GM23338 (cell line): ENCODE measurements at regions not wholly inside any gene's neighbourhood (a gene's known extent, or its start where the extent isn't known, plus 50 kb on each side); places are given as distances from the start of the nearest gene placed in this dataset.

Source experiments
- ATAC-seq: fragments of 200-7000 bp; cut with Tn5 transposase; 3 replicates; pipeline ENCODE4 v1.9.1; 2020
- DNase-seq: peaks from one replicate; pipeline ENCODE4 v3.0.0-alpha.2; 2015; ENCODE audit warnings: low spot score
- H2AFZ ChIP-seq: fragments of 200-600 bp; sonication (generic); 2 replicates; pipeline ENCODE4 v1.8.0; 2016; ENCODE audit warnings: antibody characterized with exemption, mild to moderate bottlenecking, moderate library complexity
- H3F3A ChIP-seq: fragments of 200-600 bp; sonication (generic); replicated peaks from 2 replicates; pipeline ENCODE4 v1.8.0; 2017; ENCODE audit warnings: antibody characterized with exemption, mixed run types, low read depth
- H3K27ac ChIP-seq: fragments of 200-600 bp; sonication (generic); 2 replicates; pipeline ENCODE4 v1.6.1; 2016; ENCODE audit warnings: low read depth
- H3K27me3 ChIP-seq: fragments of 200-600 bp; sonication (generic); 2 replicates; pipeline ENCODE4 v1.8.0; 2016; ENCODE audit warnings: mild to moderate bottlenecking, mixed run types, moderate library complexity; ENCODE audit not compliant: insufficient read depth
- H3K36me3 ChIP-seq: fragments of 200-600 bp; sonication (generic); 2 replicates; pipeline ENCODE4 v1.8.0; 2016; ENCODE audit warnings: mild to moderate bottlenecking; ENCODE audit not compliant: insufficient read depth
- H3K4me1 ChIP-seq: fragments of 200-600 bp; sonication (generic); 2 replicates; pipeline ENCODE4 v1.8.0; 2016; ENCODE audit warnings: mild to moderate bottlenecking, moderate library complexity; ENCODE audit not compliant: insufficient read depth
- H3K4me2 ChIP-seq: fragments of 200-600 bp; sonication (generic); 2 replicates; pipeline ENCODE4 v1.7.1; 2017; ENCODE audit warnings: mixed run types
- H3K4me3 ChIP-seq: fragments of 200-600 bp; sonication (generic); 2 replicates; pipeline ENCODE4 v1.6.1; 2016; ENCODE audit warnings: mixed run types
- H3K79me2 ChIP-seq: fragments of 200-600 bp; sonication (generic); replicated peaks from 2 replicates; pipeline ENCODE4 v1.8.0; 2017; ENCODE audit warnings: mild to moderate bottlenecking; ENCODE audit not compliant: insufficient read depth
- H3K9me2 ChIP-seq: fragments of 200-600 bp; sonication (generic); 2 replicates; pipeline ENCODE4 v1.8.0; 2017; ENCODE audit not compliant: insufficient read depth
- H4K20me1 ChIP-seq: fragments of 200-600 bp; sonication (generic); replicated peaks from 2 replicates; pipeline ENCODE4 v1.8.0; 2017; ENCODE audit warnings: mild to moderate bottlenecking; ENCODE audit not compliant: insufficient read depth
- H3K27ac Mint-ChIP-seq: 2 replicates; pipeline ENCODE4 v1.8.0; 2020; ENCODE audit warnings: inconsistent platforms, mild to moderate bottlenecking, moderate library complexity, mixed read lengths
- H3K27me3 Mint-ChIP-seq: 3 replicates; pipeline ENCODE4 v1.8.0; 2022; ENCODE audit warnings: low read depth, mild to moderate bottlenecking, moderate library complexity, mixed read lengths, inconsistent platforms; ENCODE audit not compliant: insufficient read depth, poor library complexity
- H3K36me3 Mint-ChIP-seq: 3 replicates; pipeline ENCODE4 v1.8.0; 2021; ENCODE audit warnings: low read depth, mild to moderate bottlenecking, inconsistent platforms, moderate library complexity, mixed read lengths
- H3K4me1 Mint-ChIP-seq: 3 replicates; pipeline ENCODE4 v1.8.0; 2020; ENCODE audit warnings: mild to moderate bottlenecking, inconsistent platforms, mixed read lengths
- H3K4me3 Mint-ChIP-seq: 3 replicates; pipeline ENCODE4 v1.8.0; 2021; ENCODE audit warnings: moderate library complexity, mild to moderate bottlenecking, inconsistent platforms, mixed read lengths
- H3K9me3 Mint-ChIP-seq: 3 replicates; pipeline ENCODE4 v1.8.0; 2020; ENCODE audit warnings: moderate library complexity, mild to moderate bottlenecking, inconsistent platforms, mixed read lengths
- EZH2 ChIP-seq: fragments of 200-600 bp; sonication (generic); IDR thresholded peaks from one replicate; pipeline ENCODE4 v1.8.0; 2017; ENCODE audit warnings: antibody characterized with exemption, mild to moderate bottlenecking, low read depth; ENCODE audit not compliant: unreplicated experiment
- EZH2phosphoT487 ChIP-seq: fragments of 200-600 bp; sonication (generic); IDR thresholded peaks from one replicate; pipeline ENCODE4 v1.8.1; 2018; ENCODE audit warnings: antibody characterized with exemption; ENCODE audit not compliant: unreplicated experiment
- JUNB ChIP-seq: IDR thresholded peaks from one replicate; pipeline ENCODE4 v1.6.1; 2016; ENCODE audit warnings: antibody characterized with exemption; ENCODE audit not compliant: unreplicated experiment
- NANOG ChIP-seq: IDR thresholded peaks from 2 replicates; pipeline ENCODE4 v1.6.1; 2016; ENCODE audit warnings: antibody characterized with exemption, borderline replicate concordance
- STAT1 ChIP-seq: IDR thresholded peaks from one replicate; pipeline ENCODE4 v1.6.1; 2016; ENCODE audit warnings: antibody characterized with exemption; ENCODE audit not compliant: unreplicated experiment
- ZNF114 ChIP-seq: fragments of 250-450 bp; sonication (Bioruptor Pico); IDR thresholded peaks from 2 replicates; pipeline ENCODE4 v1.5.0; 2020; ENCODE audit warnings: mild to moderate bottlenecking, moderate library complexity
- ZNF331 ChIP-seq: fragments of 250-450 bp; sonication (Bioruptor Pico); IDR thresholded peaks from 2 replicates; pipeline ENCODE4 v1.5.0; 2020; ENCODE audit warnings: low read depth, mild to moderate bottlenecking, moderate library complexity
- TF ChIP-seq, protein P1 (sequence below), 2 experiments: fragments of 200-600 bp in 1 of 2; sonication (generic) in 1 of 2; conservative IDR thresholded peaks; 2 replicates each; pipeline versions ENCODE4 v1.5.1 to v1.6.1; 2016 to 2017; ENCODE audit warnings: antibody characterized with exemption in 2 of 2, low read depth in 2 of 2, mild to moderate bottlenecking in 2 of 2, moderate library complexity in 1 of 2
- TF ChIP-seq, protein P2 (sequence below): fragments of 250-450 bp; sonication (Bioruptor Pico); IDR thresholded peaks from 2 replicates; pipeline ENCODE4 v1.5.0; 2020; ENCODE audit warnings: mild to moderate bottlenecking, moderate library complexity
- TF ChIP-seq, protein P3 (sequence below): IDR thresholded peaks from one replicate; pipeline ENCODE4 v1.6.1; 2018; ENCODE audit warnings: antibody characterized with exemption; ENCODE audit not compliant: unreplicated experiment
- TF ChIP-seq, protein P4 (sequence below): IDR thresholded peaks from 2 replicates; pipeline ENCODE4 v1.6.1; 2016; ENCODE audit warnings: antibody characterized with exemption

DNA sequence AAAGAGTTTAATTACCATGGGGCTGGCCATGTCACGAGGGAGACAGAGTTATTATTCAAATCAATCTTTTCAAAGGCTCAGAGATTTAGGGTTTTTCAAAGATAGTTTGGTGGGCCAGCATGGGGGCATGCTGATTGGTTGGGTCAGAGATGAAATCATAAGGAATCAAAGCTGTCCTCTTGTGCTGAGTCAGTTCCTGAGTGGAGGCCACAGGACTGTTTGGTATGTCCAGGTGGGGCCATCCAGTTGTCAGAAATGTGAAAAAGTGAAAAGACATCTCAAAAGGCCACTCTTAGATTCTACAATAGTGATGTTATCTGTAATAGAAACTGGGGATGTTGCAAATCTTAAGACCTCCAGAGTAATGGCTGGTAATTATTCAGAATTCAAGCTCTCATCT, 288.6 kb downstream of the EN1 start:
- Mint-ChIP-seq H3K36me3 (no peaks in the 10 kb centered on the region), H3K27ac (no peak overlapping the region), H3K27me3 (peaks cover 6% of the 10 kb centered on the region), H3K4me1 (peaks cover 7% of the 10 kb centered on the region), H3K9me3 (no peaks in the 10 kb centered on the region), H3K4me3 (no peak overlapping the region)
- H3K4me2 ChIP-seq = no peak overlapping the region
- no peak for TF ChIP-seq ZNF331
- H3K4me1 ChIP-seq = no peaks in the 10 kb centered on the region
- no peaks in the 10 kb centered on the region for H4K20me1 ChIP-seq
- H2AFZ ChIP-seq = no peak overlapping the region
- no peak for DNase-seq
- H3K27ac ChIP-seq = no peak overlapping the region
- no peaks in the 10 kb centered on the region for H3K27me3 ChIP-seq
- H3F3A ChIP-seq = no peaks in the 10 kb centered on the region
- no peaks in the 10 kb centered on the region for H3K79me2 ChIP-seq
- H3K36me3 ChIP-seq = no peaks in the 10 kb centered on the region
- no peak overlapping the region for H3K4me3 ChIP-seq
- no peak for ATAC-seq
- H3K9me2 ChIP-seq = peaks cover 21% of the 10 kb centered on the region

DNA sequence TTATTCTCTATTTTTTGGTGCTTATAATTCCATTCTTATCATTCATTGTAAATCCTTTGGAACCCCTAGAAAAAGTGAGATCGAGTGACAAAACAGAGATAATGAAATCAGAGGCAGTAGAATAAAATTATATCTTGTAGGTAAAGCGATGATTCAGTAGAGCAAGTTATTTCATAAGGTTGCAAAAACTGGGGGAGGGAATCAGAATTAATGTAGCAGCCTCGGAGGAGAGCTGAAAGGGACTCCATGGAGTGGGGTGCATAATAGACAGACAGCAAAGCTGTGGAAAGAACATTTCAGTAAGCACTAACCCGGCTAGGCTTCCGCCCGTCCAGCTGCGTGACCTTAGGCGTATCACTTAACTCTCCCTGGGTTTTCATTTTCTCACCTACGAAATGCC, 289.7 kb downstream of the EN1 start:
- no peak for DNase-seq
- no peaks in the 10 kb centered on the region for H3K79me2 ChIP-seq
- H2AFZ ChIP-seq = no peak overlapping the region
- no peaks in the 10 kb centered on the region for H3K36me3 ChIP-seq
- H3F3A ChIP-seq = no peaks in the 10 kb centered on the region
- Mint-ChIP-seq H3K27me3 (peaks cover 2% of the 10 kb centered on the region), H3K36me3 (no peaks in the 10 kb centered on the region), H3K4me3 (no peak overlapping the region), H3K9me3 (no peaks in the 10 kb centered on the region), H3K4me1 (peaks cover 7% of the 10 kb centered on the region), H3K27ac (no peak overlapping the region)
- H4K20me1 ChIP-seq = no peaks in the 10 kb centered on the region
- H3K27me3 ChIP-seq = no peaks in the 10 kb centered on the region
- H3K4me1 ChIP-seq = no peaks in the 10 kb centered on the region
- peaks cover 32% of the 10 kb centered on the region for H3K9me2 ChIP-seq
- no peak overlapping the region for H3K27ac ChIP-seq
- H3K4me3 ChIP-seq = no peak overlapping the region
- no peak overlapping the region for H3K4me2 ChIP-seq
- ATAC-seq = no peak
- TF ChIP-seq, protein P1, sequence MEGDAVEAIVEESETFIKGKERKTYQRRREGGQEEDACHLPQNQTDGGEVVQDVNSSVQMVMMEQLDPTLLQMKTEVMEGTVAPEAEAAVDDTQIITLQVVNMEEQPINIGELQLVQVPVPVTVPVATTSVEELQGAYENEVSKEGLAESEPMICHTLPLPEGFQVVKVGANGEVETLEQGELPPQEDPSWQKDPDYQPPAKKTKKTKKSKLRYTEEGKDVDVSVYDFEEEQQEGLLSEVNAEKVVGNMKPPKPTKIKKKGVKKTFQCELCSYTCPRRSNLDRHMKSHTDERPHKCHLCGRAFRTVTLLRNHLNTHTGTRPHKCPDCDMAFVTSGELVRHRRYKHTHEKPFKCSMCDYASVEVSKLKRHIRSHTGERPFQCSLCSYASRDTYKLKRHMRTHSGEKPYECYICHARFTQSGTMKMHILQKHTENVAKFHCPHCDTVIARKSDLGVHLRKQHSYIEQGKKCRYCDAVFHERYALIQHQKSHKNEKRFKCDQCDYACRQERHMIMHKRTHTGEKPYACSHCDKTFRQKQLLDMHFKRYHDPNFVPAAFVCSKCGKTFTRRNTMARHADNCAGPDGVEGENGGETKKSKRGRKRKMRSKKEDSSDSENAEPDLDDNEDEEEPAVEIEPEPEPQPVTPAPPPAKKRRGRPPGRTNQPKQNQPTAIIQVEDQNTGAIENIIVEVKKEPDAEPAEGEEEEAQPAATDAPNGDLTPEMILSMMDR (conservative IDR thresholded peaks at IDR 0.05; ENCODE audit: low read depth in 2 of 2) = no peak
- TF ChIP-seq, protein P2, sequence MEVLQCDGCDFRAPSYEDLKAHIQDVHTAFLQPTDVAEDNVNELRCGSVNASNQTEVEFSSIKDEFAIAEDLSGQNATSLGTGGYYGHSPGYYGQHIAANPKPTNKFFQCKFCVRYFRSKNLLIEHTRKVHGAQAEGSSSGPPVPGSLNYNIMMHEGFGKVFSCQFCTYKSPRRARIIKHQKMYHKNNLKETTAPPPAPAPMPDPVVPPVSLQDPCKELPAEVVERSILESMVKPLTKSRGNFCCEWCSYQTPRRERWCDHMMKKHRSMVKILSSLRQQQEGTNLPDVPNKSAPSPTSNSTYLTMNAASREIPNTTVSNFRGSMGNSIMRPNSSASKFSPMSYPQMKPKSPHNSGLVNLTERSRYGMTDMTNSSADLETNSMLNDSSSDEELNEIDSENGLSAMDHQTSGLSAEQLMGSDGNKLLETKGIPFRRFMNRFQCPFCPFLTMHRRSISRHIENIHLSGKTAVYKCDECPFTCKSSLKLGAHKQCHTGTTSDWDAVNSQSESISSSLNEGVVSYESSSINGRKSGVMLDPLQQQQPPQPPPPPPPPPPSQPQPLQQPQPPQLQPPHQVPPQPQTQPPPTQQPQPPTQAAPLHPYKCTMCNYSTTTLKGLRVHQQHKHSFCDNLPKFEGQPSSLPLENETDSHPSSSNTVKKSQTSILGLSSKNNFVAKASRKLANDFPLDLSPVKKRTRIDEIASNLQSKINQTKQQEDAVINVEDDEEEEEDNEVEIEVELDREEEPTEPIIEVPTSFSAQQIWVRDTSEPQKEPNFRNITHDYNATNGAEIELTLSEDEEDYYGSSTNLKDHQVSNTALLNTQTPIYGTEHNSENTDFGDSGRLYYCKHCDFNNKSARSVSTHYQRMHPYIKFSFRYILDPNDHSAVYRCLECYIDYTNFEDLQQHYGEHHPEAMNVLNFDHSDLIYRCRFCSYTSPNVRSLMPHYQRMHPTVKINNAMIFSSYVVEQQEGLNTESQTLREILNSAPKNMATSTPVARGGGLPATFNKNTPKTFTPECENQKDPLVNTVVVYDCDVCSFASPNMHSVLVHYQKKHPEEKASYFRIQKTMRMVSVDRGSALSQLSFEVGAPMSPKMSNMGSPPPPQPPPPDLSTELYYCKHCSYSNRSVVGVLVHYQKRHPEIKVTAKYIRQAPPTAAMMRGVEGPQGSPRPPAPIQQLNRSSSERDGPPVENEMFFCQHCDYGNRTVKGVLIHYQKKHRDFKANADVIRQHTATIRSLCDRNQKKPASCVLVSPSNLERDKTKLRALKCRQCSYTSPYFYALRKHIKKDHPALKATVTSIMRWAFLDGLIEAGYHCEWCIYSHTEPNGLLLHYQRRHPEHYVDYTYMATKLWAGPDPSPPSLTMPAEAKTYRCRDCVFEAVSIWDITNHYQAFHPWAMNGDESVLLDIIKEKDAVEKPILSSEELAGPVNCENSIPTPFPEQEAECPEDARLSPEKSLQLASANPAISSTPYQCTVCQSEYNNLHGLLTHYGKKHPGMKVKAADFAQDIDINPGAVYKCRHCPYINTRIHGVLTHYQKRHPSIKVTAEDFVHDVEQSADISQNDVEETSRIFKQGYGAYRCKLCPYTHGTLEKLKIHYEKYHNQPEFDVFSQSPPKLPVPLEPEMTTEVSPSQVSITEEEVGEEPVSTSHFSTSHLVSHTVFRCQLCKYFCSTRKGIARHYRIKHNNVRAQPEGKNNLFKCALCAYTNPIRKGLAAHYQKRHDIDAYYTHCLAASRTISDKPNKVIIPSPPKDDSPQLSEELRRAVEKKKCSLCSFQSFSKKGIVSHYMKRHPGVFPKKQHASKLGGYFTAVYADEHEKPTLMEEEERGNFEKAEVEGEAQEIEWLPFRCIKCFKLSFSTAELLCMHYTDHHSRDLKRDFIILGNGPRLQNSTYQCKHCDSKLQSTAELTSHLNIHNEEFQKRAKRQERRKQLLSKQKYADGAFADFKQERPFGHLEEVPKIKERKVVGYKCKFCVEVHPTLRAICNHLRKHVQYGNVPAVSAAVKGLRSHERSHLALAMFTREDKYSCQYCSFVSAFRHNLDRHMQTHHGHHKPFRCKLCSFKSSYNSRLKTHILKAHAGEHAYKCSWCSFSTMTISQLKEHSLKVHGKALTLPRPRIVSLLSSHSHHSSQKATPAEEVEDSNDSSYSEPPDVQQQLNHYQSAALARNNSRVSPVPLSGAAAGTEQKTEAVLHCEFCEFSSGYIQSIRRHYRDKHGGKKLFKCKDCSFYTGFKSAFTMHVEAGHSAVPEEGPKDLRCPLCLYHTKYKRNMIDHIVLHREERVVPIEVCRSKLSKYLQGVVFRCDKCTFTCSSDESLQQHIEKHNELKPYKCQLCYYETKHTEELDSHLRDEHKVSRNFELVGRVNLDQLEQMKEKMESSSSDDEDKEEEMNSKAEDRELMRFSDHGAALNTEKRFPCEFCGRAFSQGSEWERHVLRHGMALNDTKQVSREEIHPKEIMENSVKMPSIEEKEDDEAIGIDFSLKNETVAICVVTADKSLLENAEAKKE (CRISPR knock-in tag) = no peak
- TF ChIP-seq ZNF114 (CRISPR knock-in tag) (no peak), EZH2phosphoT487 (no peak), JUNB (no peak), EZH2 (no peak), NANOG (no peak), STAT1 (no peak)
- TF ChIP-seq, protein P3, sequence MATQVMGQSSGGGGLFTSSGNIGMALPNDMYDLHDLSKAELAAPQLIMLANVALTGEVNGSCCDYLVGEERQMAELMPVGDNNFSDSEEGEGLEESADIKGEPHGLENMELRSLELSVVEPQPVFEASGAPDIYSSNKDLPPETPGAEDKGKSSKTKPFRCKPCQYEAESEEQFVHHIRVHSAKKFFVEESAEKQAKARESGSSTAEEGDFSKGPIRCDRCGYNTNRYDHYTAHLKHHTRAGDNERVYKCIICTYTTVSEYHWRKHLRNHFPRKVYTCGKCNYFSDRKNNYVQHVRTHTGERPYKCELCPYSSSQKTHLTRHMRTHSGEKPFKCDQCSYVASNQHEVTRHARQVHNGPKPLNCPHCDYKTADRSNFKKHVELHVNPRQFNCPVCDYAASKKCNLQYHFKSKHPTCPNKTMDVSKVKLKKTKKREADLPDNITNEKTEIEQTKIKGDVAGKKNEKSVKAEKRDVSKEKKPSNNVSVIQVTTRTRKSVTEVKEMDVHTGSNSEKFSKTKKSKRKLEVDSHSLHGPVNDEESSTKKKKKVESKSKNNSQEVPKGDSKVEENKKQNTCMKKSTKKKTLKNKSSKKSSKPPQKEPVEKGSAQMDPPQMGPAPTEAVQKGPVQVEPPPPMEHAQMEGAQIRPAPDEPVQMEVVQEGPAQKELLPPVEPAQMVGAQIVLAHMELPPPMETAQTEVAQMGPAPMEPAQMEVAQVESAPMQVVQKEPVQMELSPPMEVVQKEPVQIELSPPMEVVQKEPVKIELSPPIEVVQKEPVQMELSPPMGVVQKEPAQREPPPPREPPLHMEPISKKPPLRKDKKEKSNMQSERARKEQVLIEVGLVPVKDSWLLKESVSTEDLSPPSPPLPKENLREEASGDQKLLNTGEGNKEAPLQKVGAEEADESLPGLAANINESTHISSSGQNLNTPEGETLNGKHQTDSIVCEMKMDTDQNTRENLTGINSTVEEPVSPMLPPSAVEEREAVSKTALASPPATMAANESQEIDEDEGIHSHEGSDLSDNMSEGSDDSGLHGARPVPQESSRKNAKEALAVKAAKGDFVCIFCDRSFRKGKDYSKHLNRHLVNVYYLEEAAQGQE = no peak
- TF ChIP-seq, protein P4, sequence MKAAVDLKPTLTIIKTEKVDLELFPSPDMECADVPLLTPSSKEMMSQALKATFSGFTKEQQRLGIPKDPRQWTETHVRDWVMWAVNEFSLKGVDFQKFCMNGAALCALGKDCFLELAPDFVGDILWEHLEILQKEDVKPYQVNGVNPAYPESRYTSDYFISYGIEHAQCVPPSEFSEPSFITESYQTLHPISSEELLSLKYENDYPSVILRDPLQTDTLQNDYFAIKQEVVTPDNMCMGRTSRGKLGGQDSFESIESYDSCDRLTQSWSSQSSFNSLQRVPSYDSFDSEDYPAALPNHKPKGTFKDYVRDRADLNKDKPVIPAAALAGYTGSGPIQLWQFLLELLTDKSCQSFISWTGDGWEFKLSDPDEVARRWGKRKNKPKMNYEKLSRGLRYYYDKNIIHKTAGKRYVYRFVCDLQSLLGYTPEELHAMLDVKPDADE = no peak
